RWPE1 (cell line): ENCODE measurements at regions not wholly inside any gene's neighbourhood (a gene's known extent, or its start where the extent isn't known, plus 50 kb on each side); places are given as distances from the start of the nearest gene placed in this dataset.

Source experiments
- CTCF ChIA-PET: fragments of 350-600 bp; sonication (Branson Sonifier 250); formaldehyde crosslinking; extraction: SDS; loops from one replicate; lab custom pipeline; 2021; lab: Yijun Ruan, JAX
- POLR2A ChIA-PET: fragments of 400-600 bp; formaldehyde crosslinking; extraction: SDS; loops from one replicate; lab custom pipeline; 2020; ENCODE audit warnings: antibody characterized with exemption; ENCODE audit not compliant: low non-redundant PET; lab: Yijun Ruan, JAX
- DNase-seq: peaks from one replicate; pipeline ENCODE4 v3.0.0; 2012; ENCODE audit warnings: low spot score
- H3K27ac ChIP-seq: fragments of 450-650 bp; 2 replicates; pipeline ENCODE4 v1.5.1; 2017
- TF ChIP-seq, protein P1 (sequence below): fragments of 450-650 bp; conservative IDR thresholded peaks from 2 replicates; pipeline ENCODE4 v1.5.1; 2017; ENCODE audit warnings: low read depth, mild to moderate bottlenecking

- H3K27ac ChIP-seq: no peak overlapping the region
- POLR2A ChIA-PET: no interaction called here
- TF ChIP-seq, protein P1, sequence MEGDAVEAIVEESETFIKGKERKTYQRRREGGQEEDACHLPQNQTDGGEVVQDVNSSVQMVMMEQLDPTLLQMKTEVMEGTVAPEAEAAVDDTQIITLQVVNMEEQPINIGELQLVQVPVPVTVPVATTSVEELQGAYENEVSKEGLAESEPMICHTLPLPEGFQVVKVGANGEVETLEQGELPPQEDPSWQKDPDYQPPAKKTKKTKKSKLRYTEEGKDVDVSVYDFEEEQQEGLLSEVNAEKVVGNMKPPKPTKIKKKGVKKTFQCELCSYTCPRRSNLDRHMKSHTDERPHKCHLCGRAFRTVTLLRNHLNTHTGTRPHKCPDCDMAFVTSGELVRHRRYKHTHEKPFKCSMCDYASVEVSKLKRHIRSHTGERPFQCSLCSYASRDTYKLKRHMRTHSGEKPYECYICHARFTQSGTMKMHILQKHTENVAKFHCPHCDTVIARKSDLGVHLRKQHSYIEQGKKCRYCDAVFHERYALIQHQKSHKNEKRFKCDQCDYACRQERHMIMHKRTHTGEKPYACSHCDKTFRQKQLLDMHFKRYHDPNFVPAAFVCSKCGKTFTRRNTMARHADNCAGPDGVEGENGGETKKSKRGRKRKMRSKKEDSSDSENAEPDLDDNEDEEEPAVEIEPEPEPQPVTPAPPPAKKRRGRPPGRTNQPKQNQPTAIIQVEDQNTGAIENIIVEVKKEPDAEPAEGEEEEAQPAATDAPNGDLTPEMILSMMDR: no peak
- no peak for DNase-seq
- CTCF ChIA-PET: no interaction called here
These were observed 183.7 kb downstream of the RGS3 start for GRCh38 chr9:113646946-113647914.

DNA sequence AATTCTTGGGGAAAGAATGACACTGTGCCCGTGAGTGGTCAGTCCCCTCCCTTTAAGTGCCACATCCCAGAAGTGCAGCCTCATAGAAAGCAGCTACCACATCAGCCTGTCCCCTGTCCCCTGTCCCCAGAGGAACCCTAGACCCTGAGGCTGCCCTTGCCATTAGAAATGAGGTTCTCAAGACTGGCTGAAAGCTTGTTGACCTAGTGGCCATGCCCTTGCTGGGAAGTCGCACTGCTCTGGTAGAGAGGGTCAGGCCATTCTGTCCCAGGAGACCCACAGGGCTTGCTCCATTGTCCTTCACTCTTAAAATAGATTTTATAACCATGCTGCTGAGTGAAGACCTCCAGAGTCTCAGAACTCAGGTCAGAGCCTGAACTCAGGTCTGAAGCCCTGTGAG lies 184.5 kb downstream of the RGS3 start:
- no peak for DNase-seq
- TF ChIP-seq, protein P1: no peak
- CTCF ChIA-PET: no interaction called here
- POLR2A ChIA-PET: no interaction called here
- no peak overlapping the region for H3K27ac ChIP-seq

DNA sequence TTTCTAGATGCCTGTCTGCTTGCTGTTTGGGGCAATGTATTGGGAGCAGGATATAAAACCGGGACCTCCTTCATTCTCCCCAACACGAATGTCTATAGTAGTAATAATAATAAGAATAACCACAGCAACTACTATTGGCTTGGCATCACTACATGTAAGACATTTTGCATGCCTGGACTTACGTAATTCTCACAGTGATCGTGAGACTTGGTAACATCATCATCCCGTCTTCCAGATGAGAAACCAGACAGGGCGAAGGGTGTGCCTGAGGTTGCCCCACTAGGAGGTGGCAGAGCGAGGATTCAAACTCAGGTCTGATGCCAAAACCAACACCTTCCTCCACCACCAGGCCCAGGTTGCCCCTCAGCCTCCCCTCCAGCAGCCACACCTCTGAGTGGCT lies 185.1 kb downstream of the RGS3 start:
- no peak for DNase-seq
- ChIA-PET POLR2A (no interaction called here), CTCF (interaction anchor here (0.5 kb wide), 1 partner anchor 337 kb away, joined by 3 read pairs; no protein-coding TSS in a partner anchor)
- H3K27ac ChIP-seq: no peak overlapping the region
- TF ChIP-seq, protein P1: no peak

- H3K27ac ChIP-seq: no peak overlapping the region
- ChIA-PET CTCF (interaction anchor here (0.5 to 0.6 kb wide), 2 partner anchors 232 to 338 kb away, joined by 3 to 5 read pairs; no protein-coding TSS in a partner anchor), POLR2A (no interaction called here)
- no peak for DNase-seq
- TF ChIP-seq, protein P1: no peak
These were observed 185.5 kb downstream of the RGS3 start for GRCh38 chr9:113649054-113649453.

GRCh38 chr9:113649855-113650206 lies 186.3 kb downstream of the RGS3 start:
- DNase-seq: no peak
- POLR2A ChIA-PET: interaction anchor here (0.6 to 0.8 kb wide), 2 partner anchors 38 to 56 kb away, joined by 3 read pairs; no protein-coding TSS in a partner anchor
- H3K27ac ChIP-seq: no peak overlapping the region
- TF ChIP-seq, protein P1: no peak
- CTCF ChIA-PET: no interaction called here

- peak; percentile 84 for DNase-seq
- H3K27ac ChIP-seq: peak overlapping the region; percentile 38
- POLR2A ChIA-PET: interaction anchor here (0.6 to 0.8 kb wide), 2 partner anchors 39 to 57 kb away, joined by 3 read pairs; no protein-coding TSS in a partner anchor
- CTCF ChIA-PET: interaction anchor here (0.8 to 1.4 kb wide), 2 partner anchors 10 to 59 kb away, joined by 3 to 4 read pairs; no protein-coding TSS in a partner anchor
- TF ChIP-seq, protein P1: no peak
These were observed 186.9 kb downstream of the RGS3 start for GRCh38 chr9:113650207-113651131.
